OCI-LY1 (cell line): ENCODE measurements at regions not wholly inside any gene's neighbourhood (a gene's known extent, or its start where the extent isn't known, plus 50 kb on each side); places are given as distances from the start of the nearest gene placed in this dataset.
"Not testable (repeated sequence)": the region's sequence is repeated elsewhere in the genome, so short reads cannot be mapped to it uniquely, and the experiment has no call there.

ENCODE experiments used
- H2AFZ ChIP-seq: fragments of 200-600 bp; sonication (generic), shearing (Covaris generic); 2 replicates; pipeline ENCODE4 v1.6.0; 2014; ENCODE audit warnings: antibody characterized with exemption, mild to moderate bottlenecking, low read length
- H3F3A ChIP-seq: fragments of 200-600 bp; sonication (generic), shearing (Covaris generic); 2 replicates; pipeline ENCODE4 v1.6.0; 2014; ENCODE audit warnings: mild to moderate bottlenecking, antibody characterized with exemption, low read length, moderate library complexity; ENCODE audit not compliant: insufficient read depth
- H3K27ac ChIP-seq: fragments of 200-600 bp; sonication (generic); 2 replicates; pipeline ENCODE4 v1.5.1; 2014; ENCODE audit warnings: low read length, mixed run types, mild to moderate bottlenecking, low read depth; ENCODE audit not compliant: poor library complexity, severe bottlenecking
- H3K27me3 ChIP-seq: fragments of 200-600 bp; sonication (generic); 2 replicates; pipeline ENCODE4 v1.6.0; 2014; ENCODE audit warnings: antibody characterized with exemption, mild to moderate bottlenecking, low read length, moderate library complexity; ENCODE audit not compliant: insufficient read depth
- H3K36me3 ChIP-seq: fragments of 200-600 bp; sonication (generic); 2 replicates; pipeline ENCODE4 v1.6.1; 2014; ENCODE audit warnings: mild to moderate bottlenecking, antibody characterized with exemption, low read length, moderate library complexity, mixed read lengths; ENCODE audit not compliant: insufficient read depth
- H3K4me1 ChIP-seq: fragments of 200-600 bp; sonication (generic); 2 replicates; pipeline ENCODE4 v1.5.1; 2014; ENCODE audit warnings: mild to moderate bottlenecking, low read length, moderate library complexity; ENCODE audit not compliant: insufficient read depth, severe bottlenecking
- H3K4me2 ChIP-seq: fragments of 200-600 bp; sonication (generic), shearing (Covaris generic); 2 replicates; pipeline ENCODE4 v1.6.1; 2014; ENCODE audit warnings: low read length
- H3K4me3 ChIP-seq: fragments of 200-600 bp; sonication (generic); 2 replicates; pipeline ENCODE4 v1.5.1; 2014; ENCODE audit warnings: low read length, low read depth, mild to moderate bottlenecking, mixed read lengths; ENCODE audit not compliant: poor library complexity, severe bottlenecking
- H3K79me2 ChIP-seq: fragments of 200-600 bp; shearing (Covaris generic); 2 replicates; pipeline ENCODE4 v1.6.1; 2016; ENCODE audit warnings: mixed run types, low read length, mixed read lengths; ENCODE audit not compliant: insufficient read depth
- H3K9ac ChIP-seq: fragments of 200-600 bp; sonication (generic), shearing (Covaris generic); 2 replicates; pipeline ENCODE4 v1.6.1; 2014; ENCODE audit warnings: mild to moderate bottlenecking, low read length, mixed read lengths
- H3K9me2 ChIP-seq: fragments of 200-600 bp; sonication (generic), shearing (Covaris generic); 2 replicates; pipeline ENCODE4 v1.6.1; 2014; ENCODE audit warnings: low read depth, mild to moderate bottlenecking, low read length, mixed read lengths
- H3K9me3 ChIP-seq: fragments of 200-600 bp; shearing (Covaris generic); 2 replicates; pipeline ENCODE4 v1.6.1; 2014; ENCODE audit warnings: low read length, mixed read lengths
- H4K20me1 ChIP-seq: fragments of 200-600 bp; sonication (generic), shearing (Covaris generic); 2 replicates; pipeline ENCODE4 v1.6.0; 2016; ENCODE audit warnings: mild to moderate bottlenecking, low read length; ENCODE audit not compliant: insufficient read depth
- EZH2 ChIP-seq: fragments of 200-600 bp; sonication (generic), shearing (Covaris generic); IDR thresholded peaks from 2 replicates; pipeline ENCODE4 v1.8.0; 2017; ENCODE audit warnings: borderline replicate concordance, mixed run types, mild to moderate bottlenecking, antibody characterized with exemption, low read length, moderate library complexity, mixed read lengths
- TF ChIP-seq, protein P1 (sequence below): fragments of 200-600 bp; sonication (generic), shearing (Covaris generic); IDR thresholded peaks from 2 replicates; pipeline ENCODE4 v1.5.1; 2017; ENCODE audit warnings: mild to moderate bottlenecking, antibody characterized with exemption, low read length, moderate library complexity, mixed read lengths

DNA sequence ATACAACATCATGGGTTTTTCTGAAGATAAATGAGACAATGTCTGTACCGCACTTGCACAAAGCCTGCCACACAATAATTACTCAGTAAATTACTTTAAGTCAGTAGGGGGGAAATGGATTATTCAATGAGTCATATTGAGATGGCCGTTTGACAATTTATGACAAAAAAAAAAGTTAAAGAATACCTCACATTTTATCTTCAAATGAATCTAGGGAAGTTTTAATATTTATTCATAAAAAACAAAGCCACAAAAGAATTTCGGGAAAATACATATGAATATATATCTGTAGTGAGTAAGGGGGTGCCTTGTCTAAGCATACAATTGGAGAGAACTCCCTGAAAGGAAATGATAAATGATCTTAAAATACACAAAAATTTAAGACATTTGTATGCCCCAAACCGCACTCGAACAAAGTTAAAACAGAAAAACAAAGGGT is 197.0 kb upstream of the SLC7A11 start:
- H3K27me3 ChIP-seq = no peaks in the 10 kb centered on the region
- H3K9me3 ChIP-seq = no peaks in the 10 kb centered on the region
- H3K27ac ChIP-seq = no peak overlapping the region
- H3F3A ChIP-seq = no peaks in the 10 kb centered on the region
- TF ChIP-seq, protein P1, sequence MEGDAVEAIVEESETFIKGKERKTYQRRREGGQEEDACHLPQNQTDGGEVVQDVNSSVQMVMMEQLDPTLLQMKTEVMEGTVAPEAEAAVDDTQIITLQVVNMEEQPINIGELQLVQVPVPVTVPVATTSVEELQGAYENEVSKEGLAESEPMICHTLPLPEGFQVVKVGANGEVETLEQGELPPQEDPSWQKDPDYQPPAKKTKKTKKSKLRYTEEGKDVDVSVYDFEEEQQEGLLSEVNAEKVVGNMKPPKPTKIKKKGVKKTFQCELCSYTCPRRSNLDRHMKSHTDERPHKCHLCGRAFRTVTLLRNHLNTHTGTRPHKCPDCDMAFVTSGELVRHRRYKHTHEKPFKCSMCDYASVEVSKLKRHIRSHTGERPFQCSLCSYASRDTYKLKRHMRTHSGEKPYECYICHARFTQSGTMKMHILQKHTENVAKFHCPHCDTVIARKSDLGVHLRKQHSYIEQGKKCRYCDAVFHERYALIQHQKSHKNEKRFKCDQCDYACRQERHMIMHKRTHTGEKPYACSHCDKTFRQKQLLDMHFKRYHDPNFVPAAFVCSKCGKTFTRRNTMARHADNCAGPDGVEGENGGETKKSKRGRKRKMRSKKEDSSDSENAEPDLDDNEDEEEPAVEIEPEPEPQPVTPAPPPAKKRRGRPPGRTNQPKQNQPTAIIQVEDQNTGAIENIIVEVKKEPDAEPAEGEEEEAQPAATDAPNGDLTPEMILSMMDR = no peak
- TF ChIP-seq EZH2 = no peak
- no peaks in the 10 kb centered on the region for H3K79me2 ChIP-seq
- H3K4me3 ChIP-seq = no peak overlapping the region
- no peak overlapping the region for H3K4me2 ChIP-seq
- H3K9me2 ChIP-seq = no peaks in the 10 kb centered on the region
- H3K4me1 ChIP-seq = no peaks in the 10 kb centered on the region
- no peak overlapping the region for H2AFZ ChIP-seq
- no peak overlapping the region for H3K9ac ChIP-seq
- H3K36me3 ChIP-seq = no peaks in the 10 kb centered on the region
- H4K20me1 ChIP-seq = no peaks in the 10 kb centered on the region

DNA sequence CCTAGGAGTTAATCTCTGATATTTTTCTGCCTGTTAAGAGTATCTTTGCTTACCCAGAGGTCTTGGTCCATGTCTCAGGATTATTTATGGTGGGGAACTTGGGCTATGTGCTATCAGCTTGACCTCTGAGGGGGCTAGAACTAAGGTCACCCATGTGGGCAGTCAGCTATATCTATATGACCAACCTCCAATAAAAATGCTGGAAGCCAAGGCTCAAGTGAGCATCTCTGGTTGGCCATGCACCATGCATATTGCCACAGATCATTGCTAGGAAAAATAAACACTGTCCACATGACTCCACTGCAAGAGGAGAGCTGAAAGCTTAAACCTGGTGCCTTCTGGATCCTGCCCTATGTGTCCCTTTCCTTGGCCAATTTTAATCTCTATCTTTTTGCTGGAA is 196.5 kb upstream of the SLC7A11 start:
- no peak for TF ChIP-seq EZH2
- TF ChIP-seq, protein P1 = no peak

DNA sequence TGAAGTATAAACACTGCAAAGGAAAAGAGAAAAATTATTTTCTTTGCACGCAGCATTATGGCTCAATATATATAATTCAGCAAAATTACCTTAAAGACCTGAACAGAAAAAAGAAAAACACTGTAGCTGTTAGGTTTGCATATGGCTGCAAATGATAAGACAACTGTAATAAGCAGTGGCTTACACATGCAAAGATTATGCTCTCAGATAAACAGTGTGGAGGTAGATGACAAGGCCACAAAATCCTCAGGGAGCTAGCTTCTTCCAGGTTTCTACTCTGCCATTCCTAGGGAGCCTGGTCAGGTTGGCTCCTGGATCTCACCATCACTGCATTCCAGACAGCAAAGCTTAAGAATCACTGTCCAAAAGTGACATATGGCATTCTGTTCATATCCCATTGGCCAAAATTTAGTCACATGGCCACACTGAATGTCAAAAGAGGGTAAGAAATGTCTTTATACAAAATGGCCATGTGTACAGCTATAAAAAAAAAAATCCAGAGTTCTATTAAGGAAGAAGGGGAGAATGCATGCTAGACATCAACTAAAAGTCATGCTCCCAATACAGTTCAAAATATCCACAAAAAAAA is 195.2 kb upstream of the SLC7A11 start:
- H3K4me3 ChIP-seq = no peak overlapping the region
- H3F3A ChIP-seq = no peaks in the 10 kb centered on the region
- H3K36me3 ChIP-seq = no peaks in the 10 kb centered on the region
- no peak overlapping the region for H3K27ac ChIP-seq
- H3K9me3 ChIP-seq = no peaks in the 10 kb centered on the region
- TF ChIP-seq, protein P1 = no peak
- TF ChIP-seq EZH2 = no peak
- no peak overlapping the region for H3K9ac ChIP-seq
- no peaks in the 10 kb centered on the region for H3K27me3 ChIP-seq
- H3K4me1 ChIP-seq = no peaks in the 10 kb centered on the region
- H3K79me2 ChIP-seq = no peaks in the 10 kb centered on the region
- H3K9me2 ChIP-seq = no peaks in the 10 kb centered on the region
- H4K20me1 ChIP-seq = no peaks in the 10 kb centered on the region
- no peak overlapping the region for H2AFZ ChIP-seq
- no peak overlapping the region for H3K4me2 ChIP-seq

More for the DNA sequence above, 196.5 kb upstream of the SLC7A11 start:
- no peaks in the 10 kb centered on the region for H3F3A ChIP-seq
- no peak overlapping the region for H3K27ac ChIP-seq
- H3K79me2 ChIP-seq = no peaks in the 10 kb centered on the region
- no peak overlapping the region for H3K9ac ChIP-seq
- H3K9me3 ChIP-seq = no peaks in the 10 kb centered on the region
- no peaks in the 10 kb centered on the region for H3K4me1 ChIP-seq
- H3K36me3 ChIP-seq = no peaks in the 10 kb centered on the region
- no peak overlapping the region for H3K4me2 ChIP-seq
- no peak overlapping the region for H3K4me3 ChIP-seq
- no peak overlapping the region for H2AFZ ChIP-seq
- no peaks in the 10 kb centered on the region for H3K9me2 ChIP-seq
- no peaks in the 10 kb centered on the region for H4K20me1 ChIP-seq
- no peaks in the 10 kb centered on the region for H3K27me3 ChIP-seq

DNA sequence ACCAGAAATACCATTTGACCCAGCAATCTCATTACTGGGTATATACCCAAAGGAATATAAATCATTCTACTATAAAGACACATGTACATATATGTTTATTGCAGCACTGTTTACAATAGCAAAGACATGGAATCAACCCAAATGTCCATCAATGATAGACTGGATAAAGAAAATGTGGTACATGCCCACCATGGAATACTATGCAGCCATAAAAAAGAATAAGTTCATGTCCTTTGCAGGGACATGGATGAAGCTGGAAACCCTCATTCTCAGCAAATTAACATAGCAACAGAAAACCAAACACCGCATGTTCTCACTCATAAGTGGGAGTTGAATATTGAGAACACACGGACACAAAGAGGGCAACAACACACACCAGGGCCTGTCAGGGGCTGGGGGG is 193.6 kb upstream of the SLC7A11 start:
- not testable (repeated sequence) for H3F3A ChIP-seq, H3K4me2 ChIP-seq

DNA sequence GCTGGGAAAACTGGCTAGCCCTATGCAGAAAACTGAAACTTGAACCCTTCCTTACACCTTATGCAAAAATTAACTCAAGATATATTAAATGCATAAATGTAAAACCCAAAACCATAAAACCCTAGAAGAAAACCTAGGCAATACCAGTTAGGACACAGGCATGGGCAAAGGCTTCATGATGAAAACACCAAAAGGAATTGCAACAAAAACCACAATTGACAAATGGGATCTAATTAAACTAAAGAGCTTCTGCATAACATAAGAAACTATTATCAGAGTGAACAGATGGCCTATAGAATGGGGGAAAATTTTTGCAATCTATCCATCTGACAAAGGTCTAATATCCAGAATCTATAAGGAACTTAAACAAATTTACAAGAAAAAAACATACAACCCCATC is 192.9 kb upstream of the SLC7A11 start:
- H3F3A ChIP-seq, H3K9ac ChIP-seq, H3K4me1 ChIP-seq, H3K27ac ChIP-seq, H3K9me2 ChIP-seq, H4K20me1 ChIP-seq, H3K4me3 ChIP-seq, H3K4me2 ChIP-seq, H3K36me3 ChIP-seq, H3K79me2 ChIP-seq, H3K27me3 ChIP-seq, H2AFZ ChIP-seq, H3K9me3 ChIP-seq: not testable (repeated sequence)

More for the DNA sequence above, 193.6 kb upstream of the SLC7A11 start:
- not testable (repeated sequence) for H3K9ac ChIP-seq, H3K9me2 ChIP-seq, H3K79me2 ChIP-seq, H3K4me1 ChIP-seq, H3K9me3 ChIP-seq, H4K20me1 ChIP-seq, H3K27me3 ChIP-seq, H2AFZ ChIP-seq, H3K4me3 ChIP-seq, H3K27ac ChIP-seq, H3K36me3 ChIP-seq
